PC-3 (cell line): ENCODE measurements at regions not wholly inside any gene's neighbourhood (a gene's known extent, or its start where the extent isn't known, plus 50 kb on each side); places are given as distances from the start of the nearest gene placed in this dataset.
A peak's percentile ranks its signal among the peaks of the same experiment; 100 is the strongest.

ENCODE experiments used
- ATAC-seq: fragments of 200-7000 bp; cut with Tn5 transposase; 2 replicates; pipeline ENCODE4 v1.9.1; 2020; ENCODE audit warnings: mild to moderate bottlenecking, moderate library complexity
- BruUV-seq: library from RNA; stranded (reverse); fragments of 400-500 nt; replicated peaks from 2 replicates; lab custom pipeline; 2021; lab: Mats Ljungman, UMichigan
- CTCF ChIA-PET: fragments of 300-600 bp; sonication (Branson Sonifier 250); formaldehyde crosslinking; loops from one replicate; lab custom pipeline; 2022; ENCODE audit warnings: antibody characterized with exemption; lab: Charles Lee
- POLR2A ChIA-PET: fragments of 300-600 bp; sonication (Branson Sonifier 250); formaldehyde crosslinking; loops from one replicate; lab custom pipeline; 2022; ENCODE audit warnings: antibody characterized with exemption; ENCODE audit not compliant: unreplicated experiment; lab: Charles Lee
- DNase-seq: peaks from one replicate; pipeline ENCODE4 v3.0.0-alpha.2; 2015
- H2AFZ ChIP-seq: fragments of 300-600 bp; sonication (generic); 2 replicates; pipeline ENCODE4 v1.6.0; 2016; ENCODE audit warnings: antibody characterized with exemption, low read length
- H3F3A ChIP-seq: fragments of 300-600 bp; sonication (generic); one replicate; pipeline ENCODE4 v1.6.0; 2017; ENCODE audit warnings: antibody characterized with exemption, low read length, control low read depth, mild to moderate bottlenecking; ENCODE audit not compliant: unreplicated experiment
- H3K27ac ChIP-seq: fragments of 300-600 bp; sonication (generic); 2 replicates; pipeline ENCODE4 v1.5.1; 2016; ENCODE audit warnings: mild to moderate bottlenecking, low read length
- H3K27me3 ChIP-seq: fragments of 300-600 bp; sonication (generic); 2 replicates; pipeline ENCODE4 v1.6.1; 2016; ENCODE audit warnings: low read length, mixed read lengths
- H3K36me3 ChIP-seq: fragments of 300-600 bp; sonication (generic); 2 replicates; pipeline ENCODE4 v1.6.1; 2016; ENCODE audit warnings: low read depth, mixed run types, low read length, mixed read lengths
- H3K4me1 ChIP-seq: fragments of 300-600 bp; sonication (generic); 2 replicates; pipeline ENCODE4 v1.5.1; 2016; ENCODE audit warnings: low read length; ENCODE audit not compliant: insufficient read depth
- H3K4me2 ChIP-seq: fragments of 300-600 bp; sonication (generic); 2 replicates; pipeline ENCODE4 v1.6.0; 2016; ENCODE audit warnings: low read length
- H3K4me3 ChIP-seq: fragments of 300-600 bp; sonication (generic); 2 replicates; pipeline ENCODE4 v1.5.1; 2016; ENCODE audit warnings: mild to moderate bottlenecking, low read length, mixed read lengths
- H3K79me2 ChIP-seq: fragments of 300-600 bp; sonication (generic); 2 replicates; pipeline ENCODE4 v1.6.1; 2017; ENCODE audit warnings: low read length, mixed read lengths
- H3K9ac ChIP-seq: fragments of 300-600 bp; sonication (generic); 2 replicates; pipeline ENCODE4 v1.6.0; 2016; ENCODE audit warnings: mild to moderate bottlenecking, low read length
- H3K9me2 ChIP-seq: fragments of 300-600 bp; sonication (generic); replicated peaks from 2 replicates; pipeline ENCODE4 v1.6.1; 2016; ENCODE audit warnings: mixed run types, low read length, mixed read lengths
- H3K9me3 ChIP-seq: fragments of 300-600 bp; sonication (generic); 2 replicates; pipeline ENCODE4 v1.6.1; 2016; ENCODE audit warnings: low read length, mixed read lengths
- H4K20me1 ChIP-seq: fragments of 300-600 bp; sonication (generic); 2 replicates; pipeline ENCODE4 v1.6.1; 2016; ENCODE audit warnings: low read length, mixed read lengths
- CTCF ChIP-seq: fragments of 300-600 bp; sonication (generic); conservative IDR thresholded peaks from 2 replicates; pipeline ENCODE4 v1.5.1; 2017; ENCODE audit warnings: antibody characterized with exemption, low read depth, mild to moderate bottlenecking, low read length
- EZH2 ChIP-seq: fragments of 300-600 bp; sonication (generic); IDR thresholded peaks from one replicate; pipeline ENCODE4 v1.6.1; 2017; ENCODE audit warnings: antibody characterized with exemption, mild to moderate bottlenecking, low read length; ENCODE audit not compliant: unreplicated experiment
- EZH2phosphoT487 ChIP-seq: fragments of 300-600 bp; sonication (generic); IDR thresholded peaks from 2 replicates; pipeline ENCODE4 v1.6.1; 2018; ENCODE audit warnings: mild to moderate bottlenecking, antibody characterized with exemption, low read length, borderline replicate concordance
- intact Hi-C: fragments of 100-400 bp; cut with micrococcal nuclease; formaldehyde crosslinking; loops from 2 replicates; pipeline ENCODE4 v1.9.0; 2023

GRCh38 chr2:40797120-40797519, 345.2 kb upstream of the SLC8A1 start:
- peak; percentile 81 for ATAC-seq

GRCh38 chr2:40803900-40804299, 352.0 kb upstream of the SLC8A1 start:
- H3F3A ChIP-seq, result no peaks in the 10 kb centered on the region
- no peaks in the 10 kb centered on the region for H3K4me1 ChIP-seq
- DNase-seq, result no peak
- no peak overlapping the region for H3K27ac ChIP-seq
- no peak overlapping the region for H3K4me2 ChIP-seq
- H3K9me3 ChIP-seq, result no peaks in the 10 kb centered on the region
- intact Hi-C loops, result no loop called here
- H2AFZ ChIP-seq, result no peak overlapping the region
- H3K27me3 ChIP-seq, result no peaks in the 10 kb centered on the region
- H3K9ac ChIP-seq, result no peak overlapping the region
- H3K9me2 ChIP-seq, result no peaks in the 10 kb centered on the region
- TF ChIP-seq EZH2phosphoT487 (no peak), EZH2 (no peak), CTCF (no peak)
- POLR2A ChIA-PET, result no interaction called here
- H3K4me3 ChIP-seq, result no peak overlapping the region
- no peaks in the 10 kb centered on the region for H3K79me2 ChIP-seq
- ATAC-seq, result no peak
- H4K20me1 ChIP-seq, result no peaks in the 10 kb centered on the region
- no TSS peak for BruUV-seq
- no peaks in the 10 kb centered on the region for H3K36me3 ChIP-seq
- CTCF ChIA-PET, result no interaction called here

More at GRCh38 chr2:40797120-40797519, 345.2 kb upstream of the SLC8A1 start:
- no TSS peak for BruUV-seq
- Histone ChIP-seq H3K36me3 (no peaks in the 10 kb centered on the region), H3K9ac (no peak overlapping the region), H3F3A (no peaks in the 10 kb centered on the region), H3K4me2 (no peak overlapping the region), H3K9me3 (no peaks in the 10 kb centered on the region), H4K20me1 (no peaks in the 10 kb centered on the region), H2AFZ (no peak overlapping the region), H3K27me3 (no peaks in the 10 kb centered on the region), H3K79me2 (no peaks in the 10 kb centered on the region), H3K9me2 (no peaks in the 10 kb centered on the region), H3K27ac (no peak overlapping the region), H3K4me3 (no peak overlapping the region), H3K4me1 (peaks cover 10% of the 10 kb centered on the region)
- peak; percentile 74 for DNase-seq
- ChIA-PET CTCF (interaction anchor here (0.6 kb wide), 1 partner anchor 603 kb away, joined by 3 read pairs; no protein-coding TSS in a partner anchor), POLR2A (no interaction called here)
- no peak for TF ChIP-seq EZH2
- no peak for TF ChIP-seq CTCF
- no peak for TF ChIP-seq EZH2phosphoT487
- intact Hi-C loops, result no loop called here

GRCh38 chr2:40809156-40809555, 357.3 kb upstream of the SLC8A1 start:
- ATAC-seq (no peak), DNase-seq (no peak)
- Histone ChIP-seq H3K9ac (no peak overlapping the region), H3K4me1 (no peaks in the 10 kb centered on the region), H3K9me2 (no peaks in the 10 kb centered on the region), H3K36me3 (no peaks in the 10 kb centered on the region), H3K27ac (no peak overlapping the region), H2AFZ (no peak overlapping the region), H3K27me3 (no peaks in the 10 kb centered on the region), H3K4me3 (no peak overlapping the region), H4K20me1 (no peaks in the 10 kb centered on the region), H3K9me3 (no peaks in the 10 kb centered on the region), H3F3A (no peaks in the 10 kb centered on the region), H3K4me2 (no peak overlapping the region), H3K79me2 (no peaks in the 10 kb centered on the region)
- TF ChIP-seq CTCF (peak; percentile 38; the same call in 1 of the 2 replicates), EZH2 (no peak)
- ChIA-PET POLR2A (no interaction called here), CTCF (interaction anchor here (0.6 kb wide), 1 partner anchor 223 kb away, joined by 3 read pairs; no protein-coding TSS in a partner anchor)
- no TSS peak for BruUV-seq
- intact Hi-C loops, result no loop called here
